Stimulated activated CD8-positive, alpha-beta memory T cell treated with anti-CD3 and anti-CD28 coated beads, Interleukin-15, amount 100 ng/mL, for 48 hours (primary cell): ENCODE measurements at regions not wholly inside any gene's neighbourhood (a gene's known extent, or its start where the extent isn't known, plus 50 kb on each side); places are given as distances from the start of the nearest gene placed in this dataset.

Source experiments
- DNase-seq, 2 donors: peaks; one replicate each; pipeline ENCODE4 v3.0.0-alpha.2; 2020; ENCODE audit warnings: low read depth in 2 of 2

- no peak for DNase-seq
These were observed 1074.6 kb upstream of the TMEM132C start for GRCh38 chr12:127192391-127192790.

DNA sequence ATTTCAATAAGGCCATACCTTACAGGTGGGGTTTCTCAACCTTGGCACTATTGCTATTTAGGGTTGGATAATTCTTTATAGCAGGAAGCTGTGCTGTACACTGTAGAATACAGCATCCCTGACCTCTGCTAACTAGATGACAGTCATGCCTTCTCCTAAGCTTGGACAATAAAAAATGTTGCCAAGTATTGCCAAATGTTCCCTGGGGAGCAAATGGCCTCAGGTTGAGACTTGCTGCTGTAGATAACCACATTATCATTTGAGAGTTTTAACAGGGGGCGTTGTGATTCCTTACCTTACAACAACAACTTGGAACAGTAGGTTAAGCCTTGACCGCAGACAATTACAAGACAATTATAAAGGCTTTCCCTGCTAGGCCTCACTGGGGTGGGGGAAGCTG is 1073.6 kb upstream of the TMEM132C start:
- no peak for DNase-seq

- no peak for DNase-seq
These were observed 1072.8 kb upstream of the TMEM132C start for GRCh38 chr12:127194176-127194575.

DNA sequence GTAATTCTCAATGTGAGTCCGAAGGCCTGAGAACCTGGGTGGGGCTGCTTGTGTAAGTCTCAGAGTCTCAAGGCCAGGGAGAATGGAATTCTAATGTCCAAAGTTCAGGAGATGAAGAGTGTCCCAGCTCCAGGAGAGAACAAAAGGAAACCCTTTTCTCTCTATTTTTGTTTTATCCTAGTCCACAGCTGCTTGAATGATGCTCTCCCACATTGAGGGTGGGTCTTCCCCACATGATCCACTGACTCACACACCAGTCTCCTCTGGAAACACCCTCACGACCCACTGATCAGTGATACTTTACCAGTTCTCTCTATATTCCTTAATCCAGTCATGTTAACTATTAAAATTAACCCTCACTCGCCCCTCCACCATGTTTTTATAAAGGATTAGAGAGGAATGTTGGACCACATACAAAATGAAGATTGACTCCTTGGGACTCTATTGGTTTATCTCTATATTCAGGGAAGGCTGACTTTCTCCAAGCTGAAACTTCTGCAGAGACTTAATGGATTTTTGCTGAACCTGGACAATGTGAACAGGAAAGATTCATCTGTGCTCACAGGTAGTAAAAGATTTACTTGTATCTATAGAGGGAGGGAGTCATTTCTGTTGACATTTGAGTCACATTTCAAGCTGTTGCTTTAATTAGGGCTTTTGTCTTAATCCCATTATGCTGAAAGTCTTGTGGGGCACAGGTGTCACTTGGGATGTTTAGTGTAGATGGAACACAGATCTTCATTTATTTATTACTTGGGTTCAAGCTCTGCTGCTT is 1061.0 kb upstream of the TMEM132C start:
- no peak for DNase-seq

DNA sequence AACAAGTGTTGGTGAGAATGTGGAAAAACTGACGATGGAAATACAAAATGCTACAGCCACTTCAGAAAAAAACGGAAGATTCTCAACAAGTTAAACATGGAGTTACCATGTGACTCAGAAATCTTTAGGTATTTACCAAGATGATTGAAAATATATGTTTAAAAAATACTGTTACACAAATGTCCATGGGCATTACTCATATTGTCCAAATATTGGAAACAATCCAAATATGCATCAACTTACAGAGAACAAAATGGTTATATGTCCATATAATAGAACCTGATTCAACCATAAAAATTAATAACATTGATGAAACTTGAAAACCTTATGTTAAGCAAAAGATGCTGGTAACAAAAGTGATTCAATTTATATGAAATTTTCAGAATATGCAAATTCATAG is 1057.7 kb upstream of the TMEM132C start:
- no peak for DNase-seq

GRCh38 chr12:127214186-127214585 is 1052.8 kb upstream of the TMEM132C start:
- DNase-seq, result no peak

DNA sequence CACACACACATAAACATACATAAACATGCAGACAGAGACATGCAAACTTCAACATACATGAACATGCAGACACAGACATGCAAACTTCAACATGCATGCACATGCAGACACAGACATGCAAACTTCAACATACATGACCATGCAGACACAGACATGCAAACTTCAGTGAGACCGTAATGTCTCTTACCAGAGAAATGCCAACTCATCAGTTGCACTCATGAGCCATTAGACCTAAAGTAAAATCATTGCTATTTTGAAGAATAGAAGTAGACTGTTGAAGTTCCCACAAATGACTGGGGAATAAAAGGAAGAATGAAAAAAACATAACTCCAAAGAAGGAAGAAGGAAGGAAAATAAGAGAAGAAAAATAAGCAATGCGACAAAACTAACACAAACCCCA is 1044.0 kb upstream of the TMEM132C start:
- no peak for DNase-seq

- DNase-seq, result no peak
These were observed 1043.2 kb upstream of the TMEM132C start for GRCh38 chr12:127223731-127224130.

- DNase-seq, result no peak
These were observed 1036.1 kb upstream of the TMEM132C start for GRCh38 chr12:127230843-127231260.

- no peak for DNase-seq
These were observed 1035.6 kb upstream of the TMEM132C start for GRCh38 chr12:127231371-127231770.

GRCh38 chr12:127233016-127233415 is 1034.0 kb upstream of the TMEM132C start:
- DNase-seq, result no peak

- no peak for DNase-seq
These were observed 1031.2 kb upstream of the TMEM132C start for GRCh38 chr12:127235761-127236160.

DNA sequence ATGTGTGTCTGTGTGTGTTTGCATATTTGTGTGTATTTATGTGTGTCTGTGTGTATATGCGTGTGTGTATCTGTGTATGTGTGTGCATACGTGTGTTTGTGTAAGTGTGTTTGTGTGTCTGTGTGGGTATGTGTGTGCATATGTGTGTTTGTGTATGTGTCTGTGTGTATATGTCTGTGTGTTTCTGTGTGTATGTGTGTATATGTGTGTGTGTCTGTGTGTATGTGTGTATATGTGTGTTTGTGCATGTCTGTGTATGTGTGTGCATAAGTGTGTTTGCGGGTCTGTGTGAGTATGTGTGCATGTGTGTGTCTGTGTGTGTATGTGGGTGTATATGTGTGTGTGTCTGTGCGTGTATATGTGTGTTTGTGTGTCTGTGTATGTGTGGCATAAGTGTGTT is 1030.5 kb upstream of the TMEM132C start:
- DNase-seq, result no peak

GRCh38 chr12:127237151-127237550 is 1029.8 kb upstream of the TMEM132C start:
- no peak for DNase-seq

DNA sequence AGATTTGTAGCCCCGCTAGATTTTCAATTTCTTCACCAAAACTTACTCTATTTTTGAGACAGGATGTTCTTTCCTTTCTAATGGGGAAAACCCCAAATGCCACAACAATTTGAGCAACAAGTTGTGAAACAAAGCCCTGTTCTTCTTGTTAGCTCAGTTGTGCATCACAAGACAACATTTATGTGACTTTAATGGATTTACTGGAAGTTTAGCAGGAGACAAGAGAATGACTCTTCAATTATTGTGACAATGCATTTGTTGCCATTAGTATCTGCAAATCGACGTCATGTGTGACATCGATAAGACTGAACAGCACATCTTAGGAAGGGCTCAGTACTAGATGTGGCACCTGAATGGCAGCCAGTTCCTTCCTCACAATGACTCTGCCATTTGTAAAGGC is 1028.9 kb upstream of the TMEM132C start:
- DNase-seq, result no peak

DNA sequence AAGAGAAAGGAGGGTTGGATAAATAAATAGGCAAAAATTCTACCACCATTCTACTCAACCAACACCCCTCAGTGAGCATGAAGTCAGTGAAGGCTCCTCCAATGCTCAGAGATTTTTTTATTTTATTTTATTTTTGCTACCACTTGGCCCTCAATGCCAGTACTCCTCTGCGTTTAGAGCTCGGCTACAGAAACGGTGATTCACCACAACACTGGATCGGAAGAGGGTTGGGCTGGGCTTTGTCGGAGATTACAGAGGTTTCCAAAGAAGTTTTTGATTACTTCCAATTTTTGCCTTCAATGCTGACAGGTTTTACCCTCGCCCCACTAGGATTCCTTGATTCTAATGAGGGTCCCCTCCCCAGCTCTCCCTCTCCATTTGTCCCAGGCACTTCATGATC is 1027.2 kb upstream of the TMEM132C start:
- no peak for DNase-seq

DNA sequence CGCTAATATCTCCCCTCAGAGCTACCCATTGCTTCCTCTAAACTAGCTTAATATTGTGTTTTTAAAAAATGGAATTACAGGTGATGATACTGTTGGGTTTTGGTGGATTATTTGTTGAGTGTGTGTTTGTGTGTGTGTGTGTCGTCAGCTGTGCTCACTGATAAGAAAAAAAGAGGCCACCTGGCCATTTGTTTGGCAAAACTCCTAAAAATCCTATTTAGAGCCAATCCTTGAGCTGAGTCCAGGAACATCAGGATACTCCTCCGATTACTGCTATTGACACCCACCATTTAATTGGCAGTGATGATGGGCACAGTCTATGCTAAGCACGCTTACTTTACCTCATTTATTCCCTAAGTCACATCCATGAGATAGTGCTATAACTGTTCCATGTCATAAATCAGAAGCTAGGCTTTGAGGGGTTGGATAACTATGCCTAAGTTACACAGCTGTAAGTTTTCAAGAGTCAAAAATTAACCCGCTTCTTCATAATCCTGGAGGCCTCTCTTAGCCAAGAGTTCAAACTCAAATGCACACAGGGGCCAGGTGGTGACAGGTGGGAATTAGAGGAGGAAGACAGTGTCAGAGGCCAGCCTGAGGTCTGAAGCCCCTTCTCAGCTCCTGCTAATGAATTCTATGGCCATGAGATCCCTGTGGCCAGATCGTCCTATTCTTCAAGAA is 1026.6 kb upstream of the TMEM132C start:
- no peak for DNase-seq

DNA sequence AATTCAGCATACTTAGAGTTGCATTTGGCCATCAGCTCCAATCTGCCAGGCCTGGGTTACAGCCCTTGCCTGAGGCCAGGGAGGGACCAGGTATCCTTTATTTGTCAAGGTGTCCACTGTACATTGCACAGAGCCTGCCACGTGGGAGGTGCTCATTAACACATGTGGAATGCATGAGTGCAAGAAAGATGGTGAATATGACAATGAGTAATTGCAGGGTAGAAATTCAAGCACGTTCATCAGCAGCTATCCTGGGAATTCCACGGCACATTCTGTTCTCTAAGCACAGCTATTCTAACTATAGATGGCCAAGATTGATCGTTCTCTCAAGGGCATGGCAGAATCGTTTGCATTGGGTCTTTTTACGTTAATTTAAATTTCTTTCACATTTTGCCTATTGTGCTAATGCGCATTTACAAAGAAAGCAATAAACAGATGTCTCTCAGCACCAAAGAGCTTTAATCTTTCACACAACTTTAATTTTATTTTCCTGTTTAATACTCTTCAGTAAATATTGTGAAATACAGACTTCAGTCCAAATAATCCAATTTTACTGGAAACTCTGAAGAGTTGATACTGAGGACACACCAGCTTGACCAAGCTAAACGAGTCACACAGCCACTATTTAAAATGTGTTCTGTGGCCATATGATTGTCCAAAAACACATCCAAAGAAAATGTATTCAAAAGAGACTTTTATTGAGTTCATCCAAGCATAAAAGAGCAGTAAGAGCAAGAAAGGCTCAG is 1025.7 kb upstream of the TMEM132C start:
- no peak for DNase-seq

GRCh38 chr12:127245009-127245408 is 1022.0 kb upstream of the TMEM132C start:
- DNase-seq, result no peak

GRCh38 chr12:127245437-127245836 is 1021.5 kb upstream of the TMEM132C start:
- no peak for DNase-seq

- no peak for DNase-seq
These were observed 1019.0 kb upstream of the TMEM132C start for GRCh38 chr12:127247937-127248336.

DNA sequence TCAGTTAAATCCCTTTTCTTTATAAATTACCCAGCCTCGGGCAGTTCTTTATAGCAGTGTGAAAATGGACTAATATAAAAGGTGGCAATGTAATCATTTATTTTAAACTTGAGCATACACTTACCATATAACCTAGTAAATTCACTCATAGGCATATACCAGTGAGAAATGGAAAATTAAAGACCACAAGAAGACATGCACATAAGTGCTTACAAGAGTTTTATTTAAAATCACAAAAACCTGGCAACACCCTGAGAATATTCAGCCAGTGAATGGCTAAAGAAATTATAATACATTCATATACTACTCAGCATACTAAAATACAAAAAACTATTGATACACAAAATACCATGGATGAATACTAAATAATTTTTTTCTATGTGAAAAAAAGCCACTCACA is 1017.5 kb upstream of the TMEM132C start:
- no peak for DNase-seq
